ENCODE measurements at regions not wholly inside any gene's neighbourhood (a gene's known extent, or its start where the extent isn't known, plus 50 kb on each side); places are given as distances from the start of the nearest gene placed in this dataset.

- no peak overlapping the region for H3K4me3 ChIP-seq (ENCODE audit: low read depth, low read length)
- no peak for TF ChIP-seq CTCF (conservative IDR thresholded peaks at IDR 0.05; ENCODE audit: low read depth, low read length)
- no peak for DNase-seq (ENCODE audit: low read depth)
Measured at GRCh38 chr7:32385316-32385956, 104.7 kb downstream of the LSM5 start.

GRCh38 chr7:32381024-32381601 lies 109.1 kb downstream of the LSM5 start:
- no peak for TF ChIP-seq CTCF (conservative IDR thresholded peaks at IDR 0.05; ENCODE audit: low read depth, low read length)
- no peak overlapping the region for H3K4me3 ChIP-seq (ENCODE audit: low read depth, low read length)
- no peak for DNase-seq (ENCODE audit: low read depth)

GRCh38 chr7:32379510-32380112 lies 110.6 kb downstream of the LSM5 start:
- TF ChIP-seq CTCF (conservative IDR thresholded peaks at IDR 0.05; ENCODE audit: low read depth, low read length): no peak
- DNase-seq (ENCODE audit: low read depth): no peak
- H3K4me3 ChIP-seq (ENCODE audit: low read depth, low read length): no peak overlapping the region

GRCh38 chr7:32378988-32379387 lies 111.2 kb downstream of the LSM5 start:
- H3K4me3 ChIP-seq (ENCODE audit: low read depth, low read length): no peak overlapping the region
- TF ChIP-seq CTCF (conservative IDR thresholded peaks at IDR 0.05; ENCODE audit: low read depth, low read length): no peak
- no peak for DNase-seq (ENCODE audit: low read depth)

GRCh38 chr7:32364581-32364980 lies 125.6 kb downstream of the LSM5 start:
- no peak overlapping the region for H3K4me3 ChIP-seq (ENCODE audit: low read depth, low read length)
- DNase-seq (ENCODE audit: low read depth): no peak
- TF ChIP-seq CTCF (conservative IDR thresholded peaks at IDR 0.05; ENCODE audit: low read depth, low read length): no peak

- TF ChIP-seq CTCF (conservative IDR thresholded peaks at IDR 0.05; ENCODE audit: low read depth, low read length): no peak
- H3K4me3 ChIP-seq (ENCODE audit: low read depth, low read length): no peak overlapping the region
- DNase-seq (ENCODE audit: low read depth): no peak
Measured at GRCh38 chr7:32360127-32360526, 130.1 kb downstream of the LSM5 start.
